Neural progenitor cell (in vitro differentiated cells): ENCODE measurements at regions not wholly inside any gene's neighbourhood (a gene's known extent, or its start where the extent isn't known, plus 50 kb on each side); places are given as distances from the start of the nearest gene placed in this dataset.

Experiments
- DNase-seq: peaks from one replicate; pipeline ENCODE4 v3.0.0-alpha.2; 2016; ENCODE audit warnings: low spot score
- H2AFZ ChIP-seq: fragments of 200-600 bp; sonication (generic); replicated peaks from 2 replicates; pipeline ENCODE4 v1.6.1; 2016; ENCODE audit warnings: antibody characterized with exemption
- H3F3A ChIP-seq: fragments of 200-600 bp; sonication (generic); 2 replicates; pipeline ENCODE4 v1.6.1; 2016; ENCODE audit warnings: antibody characterized with exemption, low read depth
- H3K27ac ChIP-seq: fragments of 200-600 bp; sonication (generic); 2 replicates; pipeline ENCODE4 v1.5.1; 2016; ENCODE audit warnings: mild to moderate bottlenecking
- H3K27me3 ChIP-seq: fragments of 200-600 bp; sonication (generic); 2 replicates; pipeline ENCODE4 v1.6.1; 2016; ENCODE audit warnings: mild to moderate bottlenecking, moderate library complexity
- H3K36me3 ChIP-seq: fragments of 200-600 bp; sonication (generic); 2 replicates; pipeline ENCODE4 v1.5.1; 2016
- H3K4me1 ChIP-seq: fragments of 200-600 bp; sonication (generic); 2 replicates; pipeline ENCODE4 v1.6.1; 2016; ENCODE audit warnings: mixed run types
- H3K4me2 ChIP-seq: fragments of 200-600 bp; sonication (generic); 2 replicates; pipeline ENCODE4 v1.6.1; 2016
- H3K4me3 ChIP-seq: fragments of 200-600 bp; sonication (generic); 2 replicates; pipeline ENCODE4 v1.5.1; 2016
- H3K79me2 ChIP-seq: fragments of 200-600 bp; sonication (generic); 2 replicates; pipeline ENCODE4 v1.6.1; 2016; ENCODE audit warnings: low read depth
- H3K9ac ChIP-seq: fragments of 200-600 bp; sonication (generic); 2 replicates; pipeline ENCODE4 v1.6.1; 2016
- H3K9me3 ChIP-seq: fragments of 200-600 bp; sonication (generic); 2 replicates; pipeline ENCODE4 v1.5.1; 2016; ENCODE audit warnings: low read depth
- H4K20me1 ChIP-seq: fragments of 200-600 bp; sonication (generic); 2 replicates; pipeline ENCODE4 v1.6.1; 2016; ENCODE audit warnings: low read depth
- H3K27ac Mint-ChIP-seq: 3 replicates; pipeline ENCODE4 v1.8.0; 2021; ENCODE audit warnings: mixed read lengths
- H3K27me3 Mint-ChIP-seq: 2 replicates; pipeline ENCODE4 v1.8.0; 2022; ENCODE audit warnings: low read depth, mild to moderate bottlenecking, inconsistent platforms, moderate library complexity, mixed read lengths; ENCODE audit not compliant: insufficient read depth
- H3K36me3 Mint-ChIP-seq: 3 replicates; pipeline ENCODE4 v1.8.0; 2021; ENCODE audit warnings: mixed read lengths
- H3K4me1 Mint-ChIP-seq: 3 replicates; pipeline ENCODE4 v1.8.0; 2021; ENCODE audit warnings: mixed read lengths
- H3K4me3 Mint-ChIP-seq: 3 replicates; pipeline ENCODE4 v1.8.0; 2021; ENCODE audit warnings: mild to moderate bottlenecking, moderate library complexity, mixed read lengths
- H3K9me3 Mint-ChIP-seq: 3 replicates; pipeline ENCODE4 v1.8.0; 2020; ENCODE audit warnings: mixed read lengths
- EZH2 ChIP-seq: fragments of 200-600 bp; sonication (generic); IDR thresholded peaks from 2 replicates; pipeline ENCODE4 v1.6.1; 2017; ENCODE audit warnings: antibody characterized with exemption, mild to moderate bottlenecking, moderate library complexity
- EZH2phosphoT487 ChIP-seq: fragments of 200-600 bp; sonication (generic); IDR thresholded peaks from 2 replicates; pipeline ENCODE4 v1.6.1; 2017; ENCODE audit warnings: antibody characterized with exemption
- TF ChIP-seq, protein P1 (sequence below): fragments of 200-600 bp; sonication (generic); IDR thresholded peaks from 2 replicates; pipeline ENCODE4 v1.5.1; 2017; ENCODE audit warnings: antibody characterized with exemption, mild to moderate bottlenecking

DNA sequence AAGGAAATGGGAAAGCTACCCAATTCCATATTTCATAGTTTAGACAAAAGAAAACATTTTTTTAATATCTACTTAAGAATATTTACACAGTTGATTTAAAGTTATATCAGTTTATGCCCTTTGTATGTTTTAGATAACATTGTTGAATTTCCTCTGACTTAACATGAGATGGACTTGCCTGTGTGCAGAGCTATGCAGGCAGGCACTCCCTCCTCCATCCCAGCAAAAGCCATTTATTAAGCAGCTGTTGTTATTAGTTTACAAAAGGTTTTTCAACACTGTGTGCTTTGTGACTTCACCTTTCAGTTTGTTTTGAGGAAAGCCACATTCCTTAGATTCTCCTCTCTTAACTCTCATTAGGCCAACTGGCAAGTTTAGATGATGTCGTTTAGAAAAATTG, 337.5 kb upstream of the PDE3A start:
- Histone ChIP-seq H3K4me3 (no peak overlapping the region), H3K27me3 (no peaks in the 10 kb centered on the region)

DNA sequence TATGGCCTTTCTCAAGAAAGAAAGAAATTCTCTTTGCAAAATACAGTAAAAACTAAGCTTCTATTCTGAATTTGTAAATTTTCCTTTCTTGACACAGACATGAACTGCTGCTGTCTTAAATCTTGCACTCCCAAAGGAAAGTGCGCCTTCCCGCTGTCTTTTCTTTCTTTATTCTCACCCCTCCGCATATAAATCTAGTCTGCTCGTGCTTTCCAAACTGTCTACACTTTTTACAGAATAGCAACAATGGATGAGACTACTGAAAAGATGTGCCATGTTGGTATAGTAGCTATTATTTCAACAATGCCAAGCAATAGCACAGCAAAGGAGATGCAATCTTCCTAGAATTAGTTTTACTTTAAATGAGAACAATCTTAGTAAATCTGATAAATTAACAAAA, 328.8 kb upstream of the PDE3A start:
- Histone ChIP-seq H3K9me3 (no peaks in the 10 kb centered on the region), H3K9ac (no peak overlapping the region), H3F3A (no peaks in the 10 kb centered on the region), H3K27me3 (no peaks in the 10 kb centered on the region), H3K79me2 (no peaks in the 10 kb centered on the region), H4K20me1 (no peaks in the 10 kb centered on the region), H3K4me1 (peaks cover 10% of the 10 kb centered on the region), H3K4me2 (no peak overlapping the region), H3K36me3 (no peaks in the 10 kb centered on the region), H3K27ac (no peak overlapping the region), H3K4me3 (no peak overlapping the region), H2AFZ (peak overlapping the region; percentile 12)
- DNase-seq = no peak
- no peaks in the 10 kb centered on the region for H3K27me3 Mint-ChIP-seq
- TF ChIP-seq EZH2 = no peak
- H3K9me3 Mint-ChIP-seq = no peaks in the 10 kb centered on the region
- H3K4me3 Mint-ChIP-seq = no peak overlapping the region
- H3K36me3 Mint-ChIP-seq = no peaks in the 10 kb centered on the region
- H3K4me1 Mint-ChIP-seq = peaks cover 16% of the 10 kb centered on the region
- H3K27ac Mint-ChIP-seq = no peak overlapping the region

More for the DNA sequence above, 337.5 kb upstream of the PDE3A start:
- peaks cover 4% of the 10 kb centered on the region for H3K4me1 ChIP-seq
- no peak for DNase-seq
- no peak for TF ChIP-seq EZH2phosphoT487
- TF ChIP-seq, protein P1, sequence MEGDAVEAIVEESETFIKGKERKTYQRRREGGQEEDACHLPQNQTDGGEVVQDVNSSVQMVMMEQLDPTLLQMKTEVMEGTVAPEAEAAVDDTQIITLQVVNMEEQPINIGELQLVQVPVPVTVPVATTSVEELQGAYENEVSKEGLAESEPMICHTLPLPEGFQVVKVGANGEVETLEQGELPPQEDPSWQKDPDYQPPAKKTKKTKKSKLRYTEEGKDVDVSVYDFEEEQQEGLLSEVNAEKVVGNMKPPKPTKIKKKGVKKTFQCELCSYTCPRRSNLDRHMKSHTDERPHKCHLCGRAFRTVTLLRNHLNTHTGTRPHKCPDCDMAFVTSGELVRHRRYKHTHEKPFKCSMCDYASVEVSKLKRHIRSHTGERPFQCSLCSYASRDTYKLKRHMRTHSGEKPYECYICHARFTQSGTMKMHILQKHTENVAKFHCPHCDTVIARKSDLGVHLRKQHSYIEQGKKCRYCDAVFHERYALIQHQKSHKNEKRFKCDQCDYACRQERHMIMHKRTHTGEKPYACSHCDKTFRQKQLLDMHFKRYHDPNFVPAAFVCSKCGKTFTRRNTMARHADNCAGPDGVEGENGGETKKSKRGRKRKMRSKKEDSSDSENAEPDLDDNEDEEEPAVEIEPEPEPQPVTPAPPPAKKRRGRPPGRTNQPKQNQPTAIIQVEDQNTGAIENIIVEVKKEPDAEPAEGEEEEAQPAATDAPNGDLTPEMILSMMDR = no peak
- TF ChIP-seq EZH2 = no peak
- H3K9ac ChIP-seq = no peak overlapping the region
- H3K79me2 ChIP-seq = no peaks in the 10 kb centered on the region
- H3K4me1 Mint-ChIP-seq = no peaks in the 10 kb centered on the region
- no peak overlapping the region for H3K27ac ChIP-seq
- no peak overlapping the region for H3K4me3 Mint-ChIP-seq
- no peaks in the 10 kb centered on the region for H4K20me1 ChIP-seq
- H3K4me2 ChIP-seq = no peak overlapping the region
- H3K9me3 Mint-ChIP-seq = no peaks in the 10 kb centered on the region
- no peak overlapping the region for H3K27ac Mint-ChIP-seq
- no peaks in the 10 kb centered on the region for H3K27me3 Mint-ChIP-seq
- no peaks in the 10 kb centered on the region for H3K9me3 ChIP-seq
- H2AFZ ChIP-seq = no peak overlapping the region
- H3K36me3 Mint-ChIP-seq = no peaks in the 10 kb centered on the region
- H3F3A ChIP-seq = no peaks in the 10 kb centered on the region
- H3K36me3 ChIP-seq = no peaks in the 10 kb centered on the region

DNA sequence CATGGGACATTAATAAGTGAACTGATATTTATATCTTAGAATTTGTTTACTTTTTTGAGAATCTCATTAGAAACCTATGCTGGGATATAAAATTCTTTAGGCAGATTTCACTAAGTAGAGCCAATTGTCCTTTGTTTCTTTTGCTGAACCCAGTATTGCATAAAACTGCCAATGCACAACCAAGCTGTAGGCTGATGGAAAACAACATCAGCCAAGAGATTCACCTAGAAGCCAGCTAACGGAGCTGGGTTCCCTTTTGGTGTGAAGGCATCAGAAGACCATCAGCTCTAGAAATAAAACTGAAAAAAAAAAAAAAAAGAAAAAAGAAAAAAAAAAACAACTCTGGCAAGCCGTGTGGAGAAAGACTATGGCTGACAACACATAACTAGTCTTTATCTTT, 328.2 kb upstream of the PDE3A start:
- H3K9me3 ChIP-seq = no peaks in the 10 kb centered on the region
- no peaks in the 10 kb centered on the region for H3F3A ChIP-seq
- H3K9ac ChIP-seq = no peak overlapping the region
- peaks cover 16% of the 10 kb centered on the region for H3K4me1 Mint-ChIP-seq
- no peak overlapping the region for H3K4me3 ChIP-seq
- H3K27me3 Mint-ChIP-seq = no peaks in the 10 kb centered on the region
- H3K4me1 ChIP-seq = peaks cover 10% of the 10 kb centered on the region
- H4K20me1 ChIP-seq = no peaks in the 10 kb centered on the region
- peak overlapping the region; percentile 12 for H2AFZ ChIP-seq
- no peaks in the 10 kb centered on the region for H3K36me3 ChIP-seq
- H3K36me3 Mint-ChIP-seq = no peaks in the 10 kb centered on the region
- no peaks in the 10 kb centered on the region for H3K79me2 ChIP-seq
- H3K27ac Mint-ChIP-seq = no peak overlapping the region
- no peaks in the 10 kb centered on the region for H3K9me3 Mint-ChIP-seq
- no peaks in the 10 kb centered on the region for H3K27me3 ChIP-seq
- TF ChIP-seq EZH2 = no peak
- TF ChIP-seq EZH2phosphoT487 = no peak
- TF ChIP-seq, protein P1 = no peak
- DNase-seq = no peak
- no peak overlapping the region for H3K27ac ChIP-seq
- no peak overlapping the region for H3K4me2 ChIP-seq
- H3K4me3 Mint-ChIP-seq = no peak overlapping the region

DNA sequence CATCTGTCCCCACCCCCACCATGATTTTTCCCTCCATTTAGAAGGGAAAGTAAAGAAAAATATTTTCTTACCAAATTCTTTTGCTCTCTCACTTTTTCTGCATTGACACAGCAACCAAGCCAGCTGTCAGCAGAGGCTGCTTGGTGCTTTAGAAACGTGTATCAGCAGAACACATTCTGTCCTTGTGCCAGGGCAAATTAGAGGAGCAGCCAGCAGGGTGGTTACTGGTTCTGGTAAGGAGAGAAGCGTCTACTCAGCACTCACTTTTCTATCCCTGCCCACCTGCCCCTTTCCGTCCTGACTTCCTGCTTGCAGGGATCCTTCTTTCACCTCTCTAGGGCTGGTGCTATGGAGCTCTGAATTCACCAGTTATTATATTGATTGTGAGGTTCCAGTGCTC, 327.5 kb upstream of the PDE3A start:
- no peaks in the 10 kb centered on the region for H3K36me3 Mint-ChIP-seq
- no peak overlapping the region for H3K4me2 ChIP-seq
- no peak overlapping the region for H3K4me3 ChIP-seq
- H3K9ac ChIP-seq = no peak overlapping the region
- H3K4me3 Mint-ChIP-seq = no peak overlapping the region
- peaks cover 10% of the 10 kb centered on the region for H3K4me1 ChIP-seq
- H3K27ac Mint-ChIP-seq = no peak overlapping the region
- no peaks in the 10 kb centered on the region for H3F3A ChIP-seq
- H3K9me3 Mint-ChIP-seq = no peaks in the 10 kb centered on the region
- H3K79me2 ChIP-seq = no peaks in the 10 kb centered on the region
- no peaks in the 10 kb centered on the region for H4K20me1 ChIP-seq
- H2AFZ ChIP-seq = peak overlapping the region; percentile 27
- peaks cover 16% of the 10 kb centered on the region for H3K4me1 Mint-ChIP-seq
- no peaks in the 10 kb centered on the region for H3K27me3 ChIP-seq
- no peaks in the 10 kb centered on the region for H3K36me3 ChIP-seq
- TF ChIP-seq EZH2phosphoT487 (no peak), EZH2 (no peak)
- TF ChIP-seq, protein P1 = no peak
- H3K27ac ChIP-seq = no peak overlapping the region
- no peaks in the 10 kb centered on the region for H3K27me3 Mint-ChIP-seq
- DNase-seq = peak; percentile 4
- no peaks in the 10 kb centered on the region for H3K9me3 ChIP-seq
